HepG2 (cell line): ENCODE measurements at regions not wholly inside any gene's neighbourhood (a gene's known extent, or its start where the extent isn't known, plus 50 kb on each side); places are given as distances from the start of the nearest gene placed in this dataset.

Source experiments
- CHD2 ChIP-seq: IDR thresholded peaks from 2 replicates; pipeline ENCODE4 v1.6.1; 2011; ENCODE audit warnings: low read depth, low read length, improper control_type of control experiment
- EP300 ChIP-seq, 3 experiments: sonication (generic) in 1 of 3; formaldehyde crosslinking in 1 of 3; IDR thresholded peaks; 2 replicates each; pipeline versions ENCODE4 v1.5.1 to v1.6.1; 2011 to 2020; ENCODE audit warnings: low read depth in 2 of 3, low read length in 2 of 3, borderline replicate concordance in 1 of 3, improper control_type of control experiment in 1 of 3, mild to moderate bottlenecking in 1 of 3, missing genetic modification reagents in 1 of 3, moderate library complexity in 1 of 3
- FOXP1 ChIP-seq, 2 experiments: fragments of 450-650 bp in 1 of 2; IDR thresholded peaks; 2 replicates each; pipeline ENCODE4 v1.6.1; 2017 to 2018; ENCODE audit warnings: antibody characterized with exemption in 1 of 2
- MAF1 ChIP-seq: sonication (generic); formaldehyde crosslinking; IDR thresholded peaks from 2 replicates; pipeline ENCODE4 v1.5.0; 2020; ENCODE audit warnings: missing genetic modification reagents, borderline replicate concordance
- TF ChIP-seq, protein P1 (sequence below): sonication (generic); formaldehyde crosslinking; IDR thresholded peaks from 2 replicates; pipeline ENCODE4 v1.5.1; 2020; ENCODE audit warnings: missing genetic modification reagents, mild to moderate bottlenecking, borderline replicate concordance

DNA sequence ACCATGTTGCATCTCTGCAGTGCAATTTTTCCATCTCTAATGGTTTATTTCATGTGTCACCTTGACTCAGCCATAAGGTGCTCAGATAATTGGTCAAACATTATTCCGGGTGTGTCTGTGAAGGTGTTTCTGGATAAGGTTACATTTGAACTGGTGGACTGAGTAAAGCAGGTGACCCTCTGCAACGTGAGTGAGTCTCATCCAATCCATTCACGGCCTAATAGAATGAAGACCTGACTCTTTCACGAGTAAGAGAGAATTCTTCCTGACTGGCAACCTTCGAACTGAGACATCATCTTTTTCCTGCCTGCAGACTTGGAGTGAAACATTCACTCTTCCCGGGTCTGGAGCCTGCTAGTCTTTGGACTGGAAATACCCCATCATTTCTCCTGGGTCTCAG lies 77.1 kb upstream of the SLC22A23 start:
- TF ChIP-seq, protein P1, sequence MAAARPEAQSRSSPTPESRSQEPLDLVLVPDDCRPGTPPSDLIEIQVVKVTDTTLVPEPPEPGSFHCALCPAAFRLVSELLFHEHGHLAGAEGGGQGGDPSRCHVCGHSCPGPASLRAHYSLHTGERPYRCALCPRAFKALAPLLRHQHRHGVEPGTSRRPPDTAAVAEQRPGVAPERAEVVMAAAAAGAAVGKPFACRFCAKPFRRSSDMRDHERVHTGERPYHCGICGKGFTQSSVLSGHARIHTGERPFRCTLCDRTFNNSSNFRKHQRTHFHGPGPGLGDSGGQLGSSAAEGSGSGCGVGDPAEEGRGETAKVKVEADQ (CRISPR knock-in tag), result no peak
- TF ChIP-seq EP300 (IDR thresholded peaks at IDR 0.05; ENCODE audit: low read depth in 2 of 2, low read length in 2 of 2) (no peak), EP300 (CRISPR knock-in tag; IDR thresholded peaks at IDR 0.05; ENCODE audit: borderline replicate concordance) (no peak), MAF1 (CRISPR knock-in tag) (no peak), FOXP1 (IDR thresholded peaks at IDR 0.05) (no peak), FOXP1 (CRISPR knock-in tag; IDR thresholded peaks at IDR 0.05) (no peak), CHD2 (no peak)
